ENCODE measurements at regions not wholly inside any gene's neighbourhood (a gene's known extent, or its start where the extent isn't known, plus 50 kb on each side); places are given as distances from the start of the nearest gene placed in this dataset.

- H3K4me3 ChIP-seq (ENCODE audit: low read length): no peak overlapping the region
- TF ChIP-seq, protein P1, sequence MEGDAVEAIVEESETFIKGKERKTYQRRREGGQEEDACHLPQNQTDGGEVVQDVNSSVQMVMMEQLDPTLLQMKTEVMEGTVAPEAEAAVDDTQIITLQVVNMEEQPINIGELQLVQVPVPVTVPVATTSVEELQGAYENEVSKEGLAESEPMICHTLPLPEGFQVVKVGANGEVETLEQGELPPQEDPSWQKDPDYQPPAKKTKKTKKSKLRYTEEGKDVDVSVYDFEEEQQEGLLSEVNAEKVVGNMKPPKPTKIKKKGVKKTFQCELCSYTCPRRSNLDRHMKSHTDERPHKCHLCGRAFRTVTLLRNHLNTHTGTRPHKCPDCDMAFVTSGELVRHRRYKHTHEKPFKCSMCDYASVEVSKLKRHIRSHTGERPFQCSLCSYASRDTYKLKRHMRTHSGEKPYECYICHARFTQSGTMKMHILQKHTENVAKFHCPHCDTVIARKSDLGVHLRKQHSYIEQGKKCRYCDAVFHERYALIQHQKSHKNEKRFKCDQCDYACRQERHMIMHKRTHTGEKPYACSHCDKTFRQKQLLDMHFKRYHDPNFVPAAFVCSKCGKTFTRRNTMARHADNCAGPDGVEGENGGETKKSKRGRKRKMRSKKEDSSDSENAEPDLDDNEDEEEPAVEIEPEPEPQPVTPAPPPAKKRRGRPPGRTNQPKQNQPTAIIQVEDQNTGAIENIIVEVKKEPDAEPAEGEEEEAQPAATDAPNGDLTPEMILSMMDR (conservative IDR thresholded peaks at IDR 0.05; ENCODE audit: low read length): no peak
- DNase-seq (ENCODE audit: low read depth): no peak
Observed at GRCh38 chr14:83316356-83316755, 1782.7 kb upstream of the SEL1L start.

DNA sequence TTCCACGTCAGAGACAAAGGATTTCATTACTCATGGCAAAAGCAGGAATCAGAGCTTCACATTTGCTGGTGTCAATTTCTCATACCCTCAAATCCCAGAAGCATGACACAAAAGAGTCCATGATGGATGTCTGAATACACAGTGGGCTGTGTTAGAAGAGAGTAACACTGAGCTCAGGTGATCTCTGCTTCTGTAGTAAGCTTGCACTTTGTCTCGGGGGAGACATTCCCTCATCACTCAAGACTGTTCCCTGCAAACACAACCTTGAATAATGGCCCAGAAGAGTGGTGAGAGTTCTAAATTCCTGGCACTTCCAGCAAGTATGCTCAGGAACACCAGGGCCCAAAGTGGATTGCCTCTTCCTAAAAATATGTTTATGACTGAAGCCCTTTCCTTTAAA lies 1787.2 kb upstream of the SEL1L start:
- TF ChIP-seq, protein P1 (conservative IDR thresholded peaks at IDR 0.05; ENCODE audit: low read length): no peak
- DNase-seq (ENCODE audit: low read depth): no peak
- H3K4me3 ChIP-seq (ENCODE audit: low read length): no peak overlapping the region

DNA sequence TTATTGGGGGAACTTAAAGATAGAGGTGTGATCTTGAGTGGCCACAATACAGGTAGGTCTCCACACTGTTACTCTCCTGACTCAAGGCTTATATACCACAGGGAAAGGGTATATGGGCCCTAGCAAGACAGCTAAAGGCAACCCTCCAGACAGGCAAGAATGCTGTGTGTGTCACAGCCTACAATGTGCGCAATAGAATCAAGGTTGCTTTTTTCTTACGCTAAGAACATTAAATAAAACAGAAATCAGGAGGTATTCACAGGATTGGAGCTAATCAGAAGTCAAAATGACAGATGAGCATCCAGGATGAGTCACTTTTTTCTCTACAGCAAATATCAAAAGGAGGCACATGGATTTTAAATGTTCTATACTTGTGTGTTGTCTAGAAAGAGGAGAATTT lies 1797.9 kb upstream of the SEL1L start:
- no peak for DNase-seq (ENCODE audit: low read depth)
- TF ChIP-seq, protein P1 (conservative IDR thresholded peaks at IDR 0.05; ENCODE audit: low read length): no peak

GRCh38 chr14:83342590-83342989 lies 1808.9 kb upstream of the SEL1L start:
- peak; percentile 67 for DNase-seq (ENCODE audit: low read depth)

More for the DNA sequence above, 1797.9 kb upstream of the SEL1L start:
- no peak overlapping the region for H3K4me3 ChIP-seq (ENCODE audit: low read length)

DNA sequence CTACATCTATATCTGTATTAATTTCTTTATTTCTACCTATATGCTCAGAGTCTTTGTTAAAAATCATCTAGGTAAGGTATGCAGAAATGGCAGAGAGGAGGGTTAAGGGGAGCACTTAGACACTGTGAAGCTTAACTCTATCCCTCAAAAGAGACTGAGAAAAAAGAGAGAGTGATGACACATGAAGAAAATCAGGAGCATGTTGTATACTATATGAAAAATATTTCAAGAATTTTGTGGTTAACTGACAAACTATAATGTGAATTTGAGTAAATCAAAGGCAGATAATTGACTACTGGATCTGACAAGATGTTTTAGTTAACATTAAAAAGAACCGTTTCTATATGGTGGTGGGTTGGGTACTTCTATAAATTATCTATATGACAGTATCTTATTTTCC lies 1814.2 kb upstream of the SEL1L start:
- peak; percentile 3 for DNase-seq (ENCODE audit: low read depth)
- H3K4me3 ChIP-seq (ENCODE audit: low read length): no peak overlapping the region
- TF ChIP-seq, protein P1 (conservative IDR thresholded peaks at IDR 0.05; ENCODE audit: low read length): no peak

More at GRCh38 chr14:83342590-83342989, 1808.9 kb upstream of the SEL1L start:
- H3K4me3 ChIP-seq (ENCODE audit: low read length): no peak overlapping the region
- TF ChIP-seq, protein P1 (conservative IDR thresholded peaks at IDR 0.05; ENCODE audit: low read length): no peak

DNA sequence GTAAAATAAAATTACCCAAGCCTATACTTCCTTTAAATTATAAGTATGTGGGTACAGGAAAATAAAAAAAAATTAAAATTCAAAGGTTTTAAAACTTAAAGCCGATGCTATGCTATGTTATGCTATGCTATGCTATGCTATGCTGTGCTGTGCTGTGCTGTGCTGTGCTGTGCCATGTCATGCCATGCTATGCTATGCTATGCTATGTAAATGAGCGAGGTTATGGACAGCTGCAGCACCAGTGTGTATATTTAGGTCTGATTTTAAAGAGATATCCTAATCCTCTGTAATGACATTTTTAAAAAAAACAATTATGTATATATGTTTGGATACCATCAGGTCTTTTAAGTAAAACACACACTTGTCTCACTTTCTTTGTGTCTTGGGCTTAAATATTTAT lies 1822.0 kb upstream of the SEL1L start:
- H3K4me3 ChIP-seq (ENCODE audit: low read length): no peak overlapping the region
- no peak for DNase-seq (ENCODE audit: low read depth)
- TF ChIP-seq, protein P1 (conservative IDR thresholded peaks at IDR 0.05; ENCODE audit: low read length): no peak

- H3K4me3 ChIP-seq (ENCODE audit: low read length): no peak overlapping the region
- TF ChIP-seq, protein P1 (conservative IDR thresholded peaks at IDR 0.05; ENCODE audit: low read length): no peak
- no peak for DNase-seq (ENCODE audit: low read depth)
Observed at GRCh38 chr14:83356080-83356479, 1822.4 kb upstream of the SEL1L start.
